Astrocyte of the spinal cord (primary cell): ENCODE measurements at regions not wholly inside any gene's neighbourhood (a gene's known extent, or its start where the extent isn't known, plus 50 kb on each side); places are given as distances from the start of the nearest gene placed in this dataset.
"Not testable (repeated sequence)": the region's sequence is repeated elsewhere in the genome, so short reads cannot be mapped to it uniquely, and the experiment has no call there.

Source experiments
- DNase-seq: peaks from one replicate; pipeline ENCODE4 v3.0.0; 2011; ENCODE audit warnings: low read depth, low spot score
- H3K4me3 ChIP-seq: 2 replicates; pipeline ENCODE4 v1.5.1; 2011; ENCODE audit warnings: low read depth, mild to moderate bottlenecking, low read length, moderate library complexity
- in situ Hi-C: cut with HindIII; loops from 2 replicates; pipeline ENCODE4 v1.10.0; 2017; ENCODE audit warnings: low sequenced_read_pairs
- TF ChIP-seq, protein P1 (sequence below): IDR thresholded peaks from 2 replicates; pipeline ENCODE4 v1.5.1; 2012; ENCODE audit warnings: low read depth, mild to moderate bottlenecking, low read length, inconsistent platforms

DNA sequence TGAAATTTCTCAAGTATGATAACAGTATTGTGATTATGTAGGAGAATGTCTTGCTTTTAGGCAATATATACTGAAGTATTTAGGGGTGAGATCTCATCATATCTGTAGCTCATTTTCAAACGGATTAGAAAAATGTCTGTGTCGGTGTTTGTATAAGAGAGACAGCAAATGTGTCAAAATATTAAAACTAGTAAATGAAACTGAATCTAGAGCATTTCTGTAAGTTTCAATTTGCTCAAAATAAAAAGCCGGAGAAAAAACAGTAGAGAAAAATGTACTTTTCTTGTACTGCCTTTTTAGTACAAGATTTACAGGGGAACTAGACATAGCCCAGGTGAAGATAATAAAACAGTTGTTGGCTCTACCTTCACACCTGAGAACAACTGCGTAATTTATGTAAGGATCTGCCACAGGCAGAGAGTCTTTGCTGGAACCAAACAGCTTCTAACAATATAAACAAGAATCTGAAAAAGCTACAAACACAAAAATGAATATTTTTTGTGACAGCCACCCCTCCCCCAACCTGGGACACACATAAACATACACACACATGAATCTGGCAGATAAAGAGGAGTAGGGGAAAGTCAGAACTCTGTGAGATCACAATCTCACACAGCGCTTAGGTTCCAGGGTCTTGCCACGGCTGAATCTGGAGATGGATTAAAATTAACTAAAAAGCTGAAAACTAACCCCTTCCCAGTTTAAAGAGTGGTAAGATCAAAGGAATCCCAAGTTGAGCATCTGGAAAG lies 153.3 kb downstream of the AVL9 start:
- in situ Hi-C loops: no loop called here

DNA sequence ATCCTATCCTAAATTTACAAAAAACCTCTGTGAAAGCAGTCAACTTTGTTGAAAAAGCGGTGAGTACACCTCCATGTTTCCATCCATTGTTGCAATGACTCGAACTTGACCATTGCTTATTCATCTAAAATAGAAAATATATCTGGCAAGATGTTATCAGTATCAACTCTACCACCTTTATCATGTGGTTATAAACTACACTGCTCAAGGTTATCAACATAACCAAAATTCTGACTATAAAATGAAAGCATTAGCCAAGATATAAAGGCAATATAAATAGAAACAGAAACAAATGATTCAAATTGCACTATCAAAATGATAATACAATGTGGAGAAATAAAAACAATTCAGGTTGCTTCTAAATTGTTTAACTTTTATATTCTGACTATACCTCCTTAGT lies 150.0 kb downstream of the AVL9 start:
- H3K4me3 ChIP-seq, in situ Hi-C loops, DNase-seq: not testable (repeated sequence)

More for the DNA sequence above, 153.3 kb downstream of the AVL9 start:
- TF ChIP-seq, protein P1, sequence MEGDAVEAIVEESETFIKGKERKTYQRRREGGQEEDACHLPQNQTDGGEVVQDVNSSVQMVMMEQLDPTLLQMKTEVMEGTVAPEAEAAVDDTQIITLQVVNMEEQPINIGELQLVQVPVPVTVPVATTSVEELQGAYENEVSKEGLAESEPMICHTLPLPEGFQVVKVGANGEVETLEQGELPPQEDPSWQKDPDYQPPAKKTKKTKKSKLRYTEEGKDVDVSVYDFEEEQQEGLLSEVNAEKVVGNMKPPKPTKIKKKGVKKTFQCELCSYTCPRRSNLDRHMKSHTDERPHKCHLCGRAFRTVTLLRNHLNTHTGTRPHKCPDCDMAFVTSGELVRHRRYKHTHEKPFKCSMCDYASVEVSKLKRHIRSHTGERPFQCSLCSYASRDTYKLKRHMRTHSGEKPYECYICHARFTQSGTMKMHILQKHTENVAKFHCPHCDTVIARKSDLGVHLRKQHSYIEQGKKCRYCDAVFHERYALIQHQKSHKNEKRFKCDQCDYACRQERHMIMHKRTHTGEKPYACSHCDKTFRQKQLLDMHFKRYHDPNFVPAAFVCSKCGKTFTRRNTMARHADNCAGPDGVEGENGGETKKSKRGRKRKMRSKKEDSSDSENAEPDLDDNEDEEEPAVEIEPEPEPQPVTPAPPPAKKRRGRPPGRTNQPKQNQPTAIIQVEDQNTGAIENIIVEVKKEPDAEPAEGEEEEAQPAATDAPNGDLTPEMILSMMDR: no peak
- no peak for DNase-seq
- no peak overlapping the region for H3K4me3 ChIP-seq

DNA sequence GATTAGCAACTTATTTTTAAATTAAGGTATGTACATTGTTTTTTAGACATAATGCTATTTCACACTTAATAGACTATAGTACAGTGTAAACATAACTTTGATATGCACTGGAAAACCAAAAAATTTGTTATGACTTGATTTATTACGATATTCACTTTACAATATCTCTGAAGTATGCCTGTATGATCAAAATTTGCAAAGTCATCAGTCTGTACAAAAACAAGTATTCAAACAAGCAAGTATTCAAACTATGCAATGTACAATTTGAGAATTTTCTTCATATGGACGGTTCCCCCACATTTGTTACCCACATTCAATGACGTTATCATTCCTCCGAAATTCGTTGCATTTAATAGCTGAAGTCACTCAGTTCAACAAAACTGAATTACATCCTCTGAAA lies 147.9 kb downstream of the AVL9 start:
- TF ChIP-seq, protein P1: no peak
- no peak for DNase-seq
- no peak overlapping the region for H3K4me3 ChIP-seq
- in situ Hi-C loops: no loop called here

DNA sequence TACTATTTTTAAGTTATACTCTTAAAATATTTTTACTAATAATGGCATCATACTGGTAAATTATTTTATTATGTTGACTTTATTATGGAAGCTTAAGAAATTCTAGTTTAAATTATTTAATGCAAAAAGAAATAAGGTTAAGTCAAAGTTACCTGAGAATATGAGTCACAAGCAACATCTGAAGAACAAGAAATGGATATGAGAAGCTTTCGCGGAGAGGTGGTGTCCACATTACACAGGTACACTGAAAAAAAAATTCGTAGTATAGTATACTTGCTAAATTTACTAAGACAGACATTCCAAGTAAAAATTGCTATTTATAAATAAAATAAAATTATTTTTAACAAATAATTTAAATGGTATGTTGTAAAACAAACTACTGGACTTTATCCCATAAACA lies 143.8 kb downstream of the AVL9 start:
- no peak overlapping the region for H3K4me3 ChIP-seq
- in situ Hi-C loops: no loop called here
- DNase-seq: no peak
- TF ChIP-seq, protein P1: no peak

DNA sequence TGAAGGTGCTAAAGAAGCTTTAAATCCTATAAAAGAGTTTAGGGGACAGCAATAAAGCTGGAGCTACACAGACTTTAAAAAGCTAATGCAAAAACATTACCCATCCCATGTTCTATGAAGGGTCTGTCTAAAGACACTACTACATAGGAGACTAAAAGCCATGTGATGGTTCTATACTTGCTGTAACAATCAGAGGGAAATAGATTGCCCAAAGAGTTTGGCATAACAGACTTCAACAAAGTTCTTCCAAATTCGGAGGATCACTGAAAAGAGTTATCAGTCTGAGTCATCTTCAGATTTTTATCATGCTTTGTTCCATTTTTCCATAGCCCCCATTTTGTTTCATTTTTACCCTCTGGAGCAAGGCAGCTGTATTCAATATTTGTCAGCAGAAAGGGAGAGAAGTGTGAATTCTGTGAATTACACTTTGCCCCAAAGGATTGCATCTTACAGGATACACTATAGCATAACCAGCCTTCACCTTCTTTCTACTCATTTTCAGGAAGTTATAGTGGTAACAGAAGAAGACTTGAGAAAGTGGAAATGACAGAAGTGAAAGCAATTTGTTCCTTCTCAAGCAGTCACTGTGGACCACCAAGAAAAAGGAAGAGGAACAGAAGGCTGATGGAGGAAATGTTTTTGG lies 143.3 kb downstream of the AVL9 start:
- H3K4me3 ChIP-seq, DNase-seq, in situ Hi-C loops: not testable (repeated sequence)
